HepG2 (cell line): ENCODE measurements at regions not wholly inside any gene's neighbourhood (a gene's known extent, or its start where the extent isn't known, plus 50 kb on each side); places are given as distances from the start of the nearest gene placed in this dataset.

Experiments
- ATAC-seq: fragments of 200-7000 bp; cut with Tn5 transposase; 3 replicates; pipeline ENCODE4 v1.9.1; 2020; ENCODE audit warnings: mild to moderate bottlenecking, moderate library complexity
- BruUV-seq: library from RNA; stranded (reverse); fragments of 400-500 nt; replicated peaks from 2 replicates; lab custom pipeline; 2021; lab: Mats Ljungman, UMichigan
- CTCF ChIA-PET: fragments of 300-600 bp; formaldehyde crosslinking; extraction: SDS; loops from one replicate; lab custom pipeline; 2021; ENCODE audit warnings: low total read pairs, inconsistent platforms, low intra/inter-chr PET ratio; lab: Yijun Ruan, JAX
- POLR2A ChIA-PET: fragments of 350-600 bp; sonication (Branson Sonifier 250); formaldehyde crosslinking; loops from one replicate; lab custom pipeline; 2020; ENCODE audit warnings: antibody characterized with exemption, inconsistent platforms; lab: Yijun Ruan, JAX
- DNase-seq: peaks from one replicate; pipeline ENCODE4 v3.0.0-alpha.2; 2015; ENCODE audit warnings: low spot score
- FAIRE-seq: peaks from 3 replicates; lab custom pipeline; 2011; peaks lifted over from hg19 to GRCh38; lab: Jason Lieb, UNC
- H2AFZ ChIP-seq: one replicate; pipeline ENCODE4 v1.6.1; 2011; ENCODE audit warnings: low read length, inconsistent platforms
- H3K27ac ChIP-seq: fragments of 300-600 bp; 3 replicates; pipeline ENCODE4 v1.8.0; 2011; ENCODE audit warnings: mixed run types, mild to moderate bottlenecking, mixed read lengths, low read length, inconsistent platforms; ENCODE audit not compliant: insufficient read depth; ENCODE audit errors: extremely low read length
- H3K27me3 ChIP-seq, 2 experiments: fragments of 200-600 bp in 1 of 2; 2 replicates in 1 of 2; 3 replicates in 1 of 2; pipeline versions ENCODE4 v1.6.0 to v1.8.0; 2011; ENCODE audit warnings: low read length in 2 of 2, mild to moderate bottlenecking in 2 of 2, moderate library complexity in 2 of 2, inconsistent platforms in 1 of 2; ENCODE audit not compliant: insufficient read depth in 2 of 2, control insufficient read depth in 1 of 2
- H3K36me3 ChIP-seq, 2 experiments: fragments of 200-600 bp in 1 of 2; replicated peaks in 1 of 2; 2 replicates in 1 of 2; 3 replicates in 1 of 2; pipeline versions ENCODE4 v1.5.1 to v1.8.0; 2011; ENCODE audit warnings: low read length in 2 of 2, inconsistent platforms in 1 of 2; ENCODE audit not compliant: insufficient read depth in 2 of 2, control insufficient read depth in 1 of 2
- H3K4me1 ChIP-seq: 2 replicates; pipeline ENCODE4 v1.5.1; 2012; ENCODE audit warnings: low read length, inconsistent platforms; ENCODE audit not compliant: insufficient read depth
- H3K4me2 ChIP-seq: 2 replicates; pipeline ENCODE4 v1.6.0; 2011; ENCODE audit warnings: low read depth, low read length, inconsistent platforms
- H3K4me3 ChIP-seq, 3 experiments: fragments of 200-600 bp in 1 of 3; sonication (generic), shearing (Covaris generic) in 1 of 3; replicated peaks in 1 of 3; 2 replicates each; pipeline ENCODE4 v1.5.1; 2011 to 2016; ENCODE audit warnings: low read length in 3 of 3, inconsistent platforms in 2 of 3, low read depth in 2 of 3, mild to moderate bottlenecking in 2 of 3, control low read depth in 1 of 3, mixed read lengths in 1 of 3; ENCODE audit not compliant: insufficient read depth in 1 of 3
- H3K79me2 ChIP-seq: one replicate; pipeline ENCODE4 v1.6.1; 2011; ENCODE audit warnings: low read length, inconsistent platforms; ENCODE audit not compliant: insufficient read depth
- H3K9ac ChIP-seq: 2 replicates; pipeline ENCODE4 v1.6.0; 2011; ENCODE audit warnings: mild to moderate bottlenecking, low read depth, low read length, inconsistent platforms; ENCODE audit not compliant: insufficient read depth
- H3K9me3 ChIP-seq: 2 replicates; pipeline ENCODE4 v1.5.1; 2012; ENCODE audit warnings: mild to moderate bottlenecking, low read length
- H4K20me1 ChIP-seq: 2 replicates; pipeline ENCODE4 v1.6.0; 2011; ENCODE audit warnings: inconsistent platforms, mild to moderate bottlenecking, low read length, moderate library complexity; ENCODE audit not compliant: insufficient read depth
- FOXJ3 ChIP-seq: sonication (generic); formaldehyde crosslinking; IDR thresholded peaks from 2 replicates; pipeline ENCODE4 v1.4.0; 2020; ENCODE audit warnings: missing genetic modification reagents, mild to moderate bottlenecking, borderline replicate concordance
- HOXA9 ChIP-seq: sonication (generic); formaldehyde crosslinking; IDR thresholded peaks from 2 replicates; pipeline ENCODE4 v1.8.1; 2022; ENCODE audit warnings: missing genetic modification reagents, mild to moderate bottlenecking, moderate library complexity, borderline replicate concordance
- KLF16 ChIP-seq, 2 experiments: sonication (generic) in 1 of 2; formaldehyde crosslinking in 1 of 2; IDR thresholded peaks; 2 replicates each; pipeline versions ENCODE4 v1.6.1 to v1.8.0; 2016 to 2023; ENCODE audit warnings: missing genetic modification reagents in 2 of 2, missing compliant biosample characterization in 1 of 2
- MBNL3 ChIP-seq: fragments of 250-450 bp; sonication (Bioruptor Pico); conservative IDR thresholded peaks from 2 replicates; pipeline ENCODE4 v1.8.0; 2022; ENCODE audit warnings: mild to moderate bottlenecking, inconsistent platforms
- RAD21 ChIP-seq: fragments of 450-650 bp; formaldehyde crosslinking; IDR thresholded peaks from 2 replicates; pipeline ENCODE4 v1.5.0; 2020; ENCODE audit warnings: mild to moderate bottlenecking
- SIN3A ChIP-seq: IDR thresholded peaks from 2 replicates; pipeline ENCODE4 v1.6.1; 2011; ENCODE audit warnings: low read depth, mild to moderate bottlenecking, control low read depth, low read length, borderline replicate concordance
- SMAD3 ChIP-seq: sonication (generic); formaldehyde crosslinking; IDR thresholded peaks from 2 replicates; pipeline ENCODE4 v1.4.0; 2020; ENCODE audit warnings: missing genetic modification reagents
- STAT5B ChIP-seq: sonication (generic); formaldehyde crosslinking; IDR thresholded peaks from 2 replicates; pipeline ENCODE4 v1.4.0; 2020; ENCODE audit warnings: missing genetic modification reagents
- ZBTB21 ChIP-seq: sonication (generic); formaldehyde crosslinking; IDR thresholded peaks from 2 replicates; pipeline ENCODE4 v1.4.0; 2020; ENCODE audit warnings: missing genetic modification reagents
- ZNF496 ChIP-seq: sonication (generic); formaldehyde crosslinking; IDR thresholded peaks from 2 replicates; pipeline ENCODE4 v1.8.1; 2023; ENCODE audit warnings: mild to moderate bottlenecking, moderate library complexity, missing genetic modification reagents; ENCODE audit not compliant: insufficient replicate concordance
- WGBS: methylation state at CpG from one replicate; pipeline ENCODE4 v1.1.6; 2017; ENCODE audit warnings: low lambda C conversion rate; 5-methylcytosine and 5-hydroxymethylcytosine counted together
- in situ Hi-C: cut with HindIII; loops from 2 replicates; pipeline ENCODE4 v1.10.0; 2017; ENCODE audit warnings: low pct_unique_long_range_greater_than_20kb; ENCODE audit not compliant: extremely low pct_ligation_motif_present
- intact Hi-C: fragments of 100-400 bp; cut with micrococcal nuclease; formaldehyde crosslinking; loops from one replicate; pipeline ENCODE4 v1.10.0; 2022; ENCODE audit not compliant: unreplicated experiment
- TF ChIP-seq, protein P1 (sequence below): IDR thresholded peaks from 2 replicates; pipeline ENCODE4 v1.6.1; 2016; ENCODE audit warnings: mild to moderate bottlenecking
- TF ChIP-seq, protein P2 (sequence below): sonication (generic); formaldehyde crosslinking; IDR thresholded peaks from 2 replicates; pipeline ENCODE4 v1.4.0; 2020; ENCODE audit warnings: missing genetic modification reagents, borderline replicate concordance

DNA sequence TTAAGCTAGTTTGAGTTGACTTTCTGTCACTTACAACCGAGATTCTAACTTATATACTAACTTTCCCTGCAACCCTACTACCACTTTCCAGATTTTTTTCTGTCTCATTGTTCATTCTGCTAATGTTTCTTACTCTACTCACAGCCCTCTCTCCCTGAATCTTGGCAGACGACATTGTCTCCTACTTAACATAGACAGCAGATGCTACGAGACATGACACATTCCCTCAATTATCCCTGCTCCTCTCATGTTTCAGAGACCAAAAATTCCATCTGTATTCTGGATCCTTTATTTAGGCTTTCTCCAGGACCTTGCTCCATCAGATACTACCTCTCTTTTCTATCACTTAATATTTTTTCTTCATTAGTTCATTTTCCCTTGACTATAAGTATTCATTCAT lies 379.1 kb upstream of the TEX13C start:
- Histone ChIP-seq H3K4me1 (no peaks in the 10 kb centered on the region), H2AFZ (no peak overlapping the region), H3K27me3 (no peaks in the 10 kb centered on the region), H3K4me3 (no peak overlapping the region), H3K9me3 (no peaks in the 10 kb centered on the region)
- DNase-seq (no peak), ATAC-seq (no peak)
- in situ Hi-C loops, result no loop called here
- ChIA-PET POLR2A (no interaction called here), CTCF (no interaction called here)
- no TSS peak for BruUV-seq
- no peak for TF ChIP-seq HOXA9 (CRISPR knock-in tag)
- TF ChIP-seq SMAD3 (CRISPR knock-in tag), result no peak
- no peak for TF ChIP-seq KLF16 (CRISPR knock-in tag; IDR thresholded peaks at IDR 0.05)
- no peak for TF ChIP-seq ZNF496 (CRISPR knock-in tag)
- TF ChIP-seq RAD21 (CRISPR knock-in tag), result no peak
- TF ChIP-seq MBNL3, result no peak
- TF ChIP-seq, protein P1, sequence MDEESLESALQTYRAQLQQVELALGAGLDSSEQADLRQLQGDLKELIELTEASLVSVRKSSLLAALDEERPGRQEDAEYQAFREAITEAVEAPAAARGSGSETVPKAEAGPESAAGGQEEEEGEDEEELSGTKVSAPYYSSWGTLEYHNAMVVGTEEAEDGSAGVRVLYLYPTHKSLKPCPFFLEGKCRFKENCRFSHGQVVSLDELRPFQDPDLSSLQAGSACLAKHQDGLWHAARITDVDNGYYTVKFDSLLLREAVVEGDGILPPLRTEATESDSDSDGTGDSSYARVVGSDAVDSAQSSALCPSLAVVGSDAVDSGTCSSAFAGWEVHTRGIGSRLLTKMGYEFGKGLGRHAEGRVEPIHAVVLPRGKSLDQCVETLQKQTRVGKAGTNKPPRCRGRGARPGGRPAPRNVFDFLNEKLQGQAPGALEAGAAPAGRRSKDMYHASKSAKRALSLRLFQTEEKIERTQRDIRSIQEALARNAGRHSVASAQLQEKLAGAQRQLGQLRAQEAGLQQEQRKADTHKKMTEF, result no peak
- TF ChIP-seq, protein P2, sequence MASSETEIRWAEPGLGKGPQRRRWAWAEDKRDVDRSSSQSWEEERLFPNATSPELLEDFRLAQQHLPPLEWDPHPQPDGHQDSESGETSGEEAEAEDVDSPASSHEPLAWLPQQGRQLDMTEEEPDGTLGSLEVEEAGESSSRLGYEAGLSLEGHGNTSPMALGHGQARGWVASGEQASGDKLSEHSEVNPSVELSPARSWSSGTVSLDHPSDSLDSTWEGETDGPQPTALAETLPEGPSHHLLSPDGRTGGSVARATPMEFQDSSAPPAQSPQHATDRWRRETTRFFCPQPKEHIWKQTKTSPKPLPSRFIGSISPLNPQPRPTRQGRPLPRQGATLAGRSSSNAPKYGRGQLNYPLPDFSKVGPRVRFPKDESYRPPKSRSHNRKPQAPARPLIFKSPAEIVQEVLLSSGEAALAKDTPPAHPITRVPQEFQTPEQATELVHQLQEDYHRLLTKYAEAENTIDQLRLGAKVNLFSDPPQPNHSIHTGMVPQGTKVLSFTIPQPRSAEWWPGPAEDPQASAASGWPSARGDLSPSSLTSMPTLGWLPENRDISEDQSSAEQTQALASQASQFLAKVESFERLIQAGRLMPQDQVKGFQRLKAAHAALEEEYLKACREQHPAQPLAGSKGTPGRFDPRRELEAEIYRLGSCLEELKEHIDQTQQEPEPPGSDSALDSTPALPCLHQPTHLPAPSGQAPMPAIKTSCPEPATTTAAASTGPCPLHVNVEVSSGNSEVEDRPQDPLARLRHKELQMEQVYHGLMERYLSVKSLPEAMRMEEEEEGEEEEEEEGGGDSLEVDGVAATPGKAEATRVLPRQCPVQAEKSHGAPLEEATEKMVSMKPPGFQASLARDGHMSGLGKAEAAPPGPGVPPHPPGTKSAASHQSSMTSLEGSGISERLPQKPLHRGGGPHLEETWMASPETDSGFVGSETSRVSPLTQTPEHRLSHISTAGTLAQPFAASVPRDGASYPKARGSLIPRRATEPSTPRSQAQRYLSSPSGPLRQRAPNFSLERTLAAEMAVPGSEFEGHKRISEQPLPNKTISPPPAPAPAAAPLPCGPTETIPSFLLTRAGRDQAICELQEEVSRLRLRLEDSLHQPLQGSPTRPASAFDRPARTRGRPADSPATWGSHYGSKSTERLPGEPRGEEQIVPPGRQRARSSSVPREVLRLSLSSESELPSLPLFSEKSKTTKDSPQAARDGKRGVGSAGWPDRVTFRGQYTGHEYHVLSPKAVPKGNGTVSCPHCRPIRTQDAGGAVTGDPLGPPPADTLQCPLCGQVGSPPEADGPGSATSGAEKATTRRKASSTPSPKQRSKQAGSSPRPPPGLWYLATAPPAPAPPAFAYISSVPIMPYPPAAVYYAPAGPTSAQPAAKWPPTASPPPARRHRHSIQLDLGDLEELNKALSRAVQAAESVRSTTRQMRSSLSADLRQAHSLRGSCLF, result no peak
- TF ChIP-seq ZBTB21 (CRISPR knock-in tag), result no peak
- TF ChIP-seq FOXJ3, result no peak
- TF ChIP-seq SIN3A, result no peak
- no peak for TF ChIP-seq STAT5B
- TF ChIP-seq, all 625 proteins: peak for 0
- intact Hi-C loops, result no loop called here
- Histone ChIP-seq H3K4me2 (no peak overlapping the region), H3K27ac (no peak overlapping the region), H3K36me3 (no peaks in the 10 kb centered on the region), H4K20me1 (no peaks in the 10 kb centered on the region), H3K9ac (no peak overlapping the region), H3K79me2 (no peaks in the 10 kb centered on the region)
- WGBS, result 23% methylated on average over 3 of the region's 3 CpGs
- FAIRE-seq, result no peak
